Umbilical cord (tissue), 1 donor: ENCODE measurements at regions not wholly inside any gene's neighbourhood (a gene's known extent, or its start where the extent isn't known, plus 50 kb on each side); places are given as distances from the start of the nearest gene placed in this dataset.
A peak's percentile ranks its signal among the peaks of the same experiment; 100 is the strongest.

Experiments used
- DNase-seq: peaks from one replicate; pipeline ENCODE4 v3.0.0-alpha.2; 2015; ENCODE audit warnings: low spot score

DNA sequence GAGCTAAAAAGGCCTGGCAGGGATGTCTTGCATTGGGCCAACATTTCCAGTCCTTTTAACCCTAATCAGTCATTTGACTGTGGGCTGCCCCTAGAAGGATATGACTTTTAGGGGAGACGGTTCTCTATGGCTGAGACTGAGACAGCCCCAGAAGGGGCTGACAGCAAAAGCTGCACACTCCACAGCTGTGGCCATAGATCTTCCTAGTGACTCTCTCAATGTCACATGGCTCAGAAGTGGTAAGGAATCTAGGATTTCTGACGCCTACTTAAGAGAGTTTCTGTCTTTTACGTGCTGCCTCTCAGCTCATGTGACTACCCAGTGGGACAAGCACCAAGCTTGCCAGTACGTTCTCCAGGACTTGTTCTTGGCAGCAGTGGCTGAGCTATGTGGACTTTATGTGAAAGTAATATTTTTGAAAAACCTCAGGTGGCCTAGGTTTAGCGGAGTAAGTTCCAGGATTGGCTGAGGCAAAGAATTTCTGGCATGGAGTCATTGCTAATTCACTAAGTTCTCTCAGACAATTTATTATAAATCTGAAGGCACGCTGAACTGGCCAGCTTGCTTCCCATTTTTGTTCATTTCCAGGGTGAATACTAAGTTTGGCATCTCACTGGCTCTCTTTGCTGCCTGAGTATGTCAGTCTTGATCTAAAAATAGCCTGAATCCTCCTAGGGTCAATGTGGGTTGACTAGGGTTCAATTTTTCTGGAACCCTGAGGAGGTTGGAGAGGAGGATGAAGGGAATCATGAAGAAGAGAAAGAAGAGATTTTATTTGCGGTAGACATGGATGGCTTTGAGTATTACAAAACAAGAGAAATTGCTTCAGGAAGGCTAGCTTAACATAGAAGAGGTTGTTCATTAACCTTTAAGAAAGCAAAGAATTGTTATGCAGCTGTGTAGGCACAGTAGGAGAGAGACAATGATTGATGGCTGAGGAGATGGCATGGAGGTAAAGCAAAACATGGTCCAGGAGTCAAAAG lies 271.8 kb downstream of the AEBP2 start:
- no peak for DNase-seq

DNA sequence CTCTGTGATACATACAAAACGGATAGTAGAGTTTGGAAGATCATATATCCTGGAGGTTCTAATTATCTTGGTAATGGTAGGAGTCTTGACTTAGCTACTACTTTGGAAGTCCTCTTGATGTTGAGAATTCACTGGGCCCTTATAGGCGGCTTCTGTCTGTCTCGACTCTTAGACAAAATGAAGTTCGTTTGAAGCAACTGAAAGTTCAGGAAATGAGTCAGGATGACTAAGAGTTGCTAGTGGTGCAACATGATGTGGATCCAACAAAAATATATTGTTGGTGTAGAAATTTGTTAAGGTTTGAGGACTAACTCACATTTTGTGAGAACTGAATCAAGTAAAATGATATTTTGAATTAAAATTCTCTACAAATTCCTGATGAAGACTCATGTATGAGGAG lies 272.7 kb downstream of the AEBP2 start:
- no peak for DNase-seq

DNA sequence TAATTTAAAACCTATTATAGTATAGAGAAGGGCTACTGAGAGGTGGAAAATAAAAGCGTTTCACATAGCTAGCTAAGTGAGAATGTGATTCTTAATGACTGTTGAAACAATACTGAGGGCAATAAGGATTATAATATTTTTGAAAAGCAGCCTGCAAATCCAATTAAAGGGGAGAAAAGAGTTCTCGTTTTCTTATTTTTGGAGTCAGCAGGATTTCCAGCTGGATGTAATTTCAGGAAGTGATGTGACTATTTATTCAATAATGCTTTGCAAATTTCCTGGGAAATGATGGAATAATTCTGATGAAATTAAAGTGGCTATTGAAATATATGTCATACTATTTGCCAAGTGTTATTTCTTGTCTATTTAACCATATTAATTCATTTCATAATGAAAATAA lies 279.1 kb downstream of the AEBP2 start:
- no peak for DNase-seq

DNA sequence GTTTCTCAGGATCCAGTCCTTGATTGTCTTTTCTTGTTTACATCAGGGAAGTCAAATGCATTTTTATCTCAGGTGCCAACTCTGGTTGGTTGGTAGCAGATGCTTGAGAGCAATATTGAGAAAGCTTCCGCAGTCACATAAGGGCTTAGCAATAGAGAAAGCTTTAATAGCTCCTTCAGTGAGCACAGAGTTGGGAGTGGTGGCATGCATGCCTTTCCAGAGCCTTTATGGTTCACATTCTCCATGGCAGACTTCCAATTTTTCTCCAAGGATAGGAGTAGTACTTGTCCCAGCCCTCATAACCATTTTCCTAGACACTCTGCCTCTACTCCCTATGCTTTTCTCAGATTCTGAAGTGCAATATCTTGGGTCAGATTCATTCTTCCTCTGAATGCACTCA lies 280.4 kb downstream of the AEBP2 start:
- DNase-seq = no peak

DNA sequence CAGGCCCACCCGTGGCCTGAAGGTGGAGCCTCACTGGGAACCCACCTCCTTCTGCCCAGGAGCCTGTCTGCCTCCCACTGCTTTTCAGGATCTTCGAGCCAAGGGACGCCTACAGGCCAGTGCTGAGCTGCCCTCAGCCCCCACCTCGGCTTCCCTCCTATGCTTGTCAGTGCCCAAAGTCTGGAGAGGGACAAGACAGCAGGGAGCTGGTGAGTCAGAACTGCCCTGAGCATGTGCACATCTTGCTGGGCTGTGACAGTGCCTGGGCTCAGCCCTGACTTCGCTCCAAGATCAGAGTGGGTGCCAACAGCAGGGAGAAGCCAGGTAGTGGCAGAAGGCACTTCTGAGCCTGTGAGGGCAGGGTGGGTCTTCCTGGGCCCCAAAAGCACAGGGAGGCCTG lies 286.8 kb downstream of the AEBP2 start:
- DNase-seq = no peak

DNA sequence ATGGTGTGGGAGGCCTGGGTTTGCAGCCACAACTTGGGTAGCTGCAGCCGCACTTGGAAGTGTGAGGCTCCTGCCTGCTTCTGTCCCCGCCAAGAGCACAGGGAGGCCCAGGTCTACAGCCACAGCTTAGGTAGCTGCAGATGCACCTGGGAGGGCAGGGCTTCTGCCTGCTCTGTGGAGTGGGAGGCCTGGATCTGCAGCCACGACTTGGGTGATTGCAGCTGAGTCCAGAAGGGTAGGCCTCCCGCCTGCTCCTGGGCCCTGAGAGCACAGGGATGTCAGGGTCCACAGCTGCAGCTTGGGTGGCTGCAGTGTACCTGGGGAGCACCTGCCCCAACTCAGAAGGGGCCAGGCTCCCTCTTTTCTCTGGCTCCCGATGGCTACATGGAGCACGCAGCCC lies 287.3 kb downstream of the AEBP2 start:
- no peak for DNase-seq

DNA sequence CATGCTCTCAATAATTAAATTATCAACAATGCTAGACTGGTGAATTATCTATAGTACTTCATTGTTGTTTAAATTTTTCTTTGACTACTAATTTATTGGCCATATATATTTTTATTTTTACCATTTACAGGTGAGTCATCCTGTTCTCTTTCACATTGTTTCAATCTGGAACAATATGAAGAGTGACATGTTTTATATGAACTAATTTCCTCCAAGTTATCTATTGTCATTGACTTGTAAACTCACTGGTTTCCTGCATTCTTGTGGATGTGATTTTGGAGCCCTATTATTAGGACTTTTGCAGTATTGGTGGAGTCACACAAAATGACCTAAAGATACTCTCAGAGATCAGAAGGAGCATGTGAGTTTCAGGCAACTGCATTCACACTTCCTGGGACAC lies 297.7 kb downstream of the AEBP2 start:
- no peak for DNase-seq

DNA sequence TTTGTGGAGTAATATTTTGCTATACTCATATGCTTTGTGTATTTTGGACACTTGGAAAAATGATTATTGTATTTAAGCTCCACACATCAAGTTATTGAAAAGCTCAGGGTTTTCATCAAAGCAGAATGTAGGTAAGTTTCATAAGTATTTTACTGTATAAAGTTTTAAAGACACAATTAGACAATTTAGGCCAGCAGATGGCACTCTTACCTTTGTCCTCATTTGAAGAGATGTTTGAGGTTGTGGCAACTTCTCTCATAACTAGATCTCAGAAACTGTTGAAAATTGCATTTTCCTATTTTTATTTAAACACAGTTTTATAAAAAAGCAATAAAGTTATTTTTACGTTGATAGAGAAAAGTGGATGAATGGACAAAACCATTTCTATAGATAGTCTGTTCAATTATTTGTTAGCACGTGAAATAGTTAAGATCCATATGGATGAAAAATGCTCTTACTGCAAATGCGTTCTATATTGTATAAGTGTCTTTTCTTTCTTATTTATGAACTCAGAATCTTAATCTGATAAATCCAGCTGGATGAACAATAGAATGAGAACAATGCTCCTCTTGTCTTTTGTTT lies 300.0 kb downstream of the AEBP2 start:
- DNase-seq = peak; percentile 80

DNA sequence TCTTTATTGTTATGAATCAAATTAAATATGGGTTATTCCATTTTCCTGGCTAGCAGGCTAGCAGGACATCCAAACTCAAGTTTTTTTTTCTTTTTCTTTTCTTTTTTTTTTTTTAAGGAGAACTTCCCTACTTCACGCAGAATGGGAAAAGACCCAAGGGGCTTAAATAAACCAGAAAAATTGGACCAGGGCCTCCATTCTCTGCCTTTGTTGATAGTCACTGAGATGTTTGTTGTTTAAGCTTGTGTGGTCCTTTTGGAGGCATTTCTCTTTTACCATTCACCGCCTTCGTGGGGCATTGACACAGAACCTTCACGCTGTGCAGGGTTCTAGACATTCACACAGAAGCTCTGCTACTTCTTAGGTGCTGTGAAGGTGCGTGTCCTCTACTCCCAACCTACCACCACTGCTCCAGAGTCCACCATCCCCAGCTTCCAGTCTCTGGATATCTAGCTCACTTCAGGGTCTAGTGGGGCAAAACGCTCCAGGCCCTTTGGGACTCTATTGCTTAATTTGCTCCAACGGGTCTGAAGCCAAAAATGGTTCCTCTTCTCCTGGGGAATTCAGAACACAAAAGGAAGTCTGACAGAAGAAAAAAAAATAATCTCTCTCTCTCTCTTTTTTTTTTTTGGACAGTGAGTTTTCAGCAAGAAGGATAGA lies 301.3 kb downstream of the AEBP2 start:
- no peak for DNase-seq

DNA sequence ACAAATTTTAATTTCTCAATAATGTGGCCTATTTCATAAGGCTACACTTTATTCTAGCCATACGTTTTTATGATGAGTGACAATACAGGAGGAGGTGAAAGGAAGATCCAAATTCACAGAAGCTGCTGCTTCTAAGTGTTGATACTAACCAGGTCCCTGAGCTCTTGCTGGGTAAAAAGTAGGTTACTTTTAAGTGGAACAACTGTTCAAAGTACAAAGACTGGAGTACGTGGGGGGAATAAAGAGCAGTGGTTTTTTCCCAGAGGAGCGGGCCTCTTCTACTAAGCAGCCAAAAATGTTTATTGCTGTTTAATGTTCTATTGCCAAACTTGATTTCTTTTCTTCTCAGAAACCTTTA lies 301.8 kb downstream of the AEBP2 start:
- peak; percentile 37 for DNase-seq

DNA sequence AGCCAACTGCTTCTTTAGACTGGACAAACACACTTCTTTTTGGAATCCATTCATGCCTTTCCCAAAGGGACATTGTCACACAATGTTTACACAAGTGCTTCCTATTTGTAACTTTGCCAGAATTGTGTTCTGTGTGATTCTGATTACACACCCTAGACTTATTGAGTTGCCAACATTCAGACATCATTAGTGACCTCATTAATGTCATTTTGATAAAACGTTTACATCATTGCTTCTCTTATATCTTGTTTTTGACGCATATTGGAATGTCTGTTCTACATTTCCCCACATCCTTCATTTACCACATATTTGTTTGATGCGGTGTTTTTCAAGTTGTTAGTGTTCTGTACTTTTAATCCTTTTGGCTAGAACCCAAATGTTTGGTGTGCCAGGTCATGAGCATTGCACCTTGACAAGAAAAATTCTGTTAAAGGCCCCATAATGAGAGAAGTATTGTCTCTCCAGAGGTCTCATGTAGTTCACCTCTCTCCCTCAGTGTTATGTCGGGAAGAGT lies 305.5 kb downstream of the AEBP2 start:
- no peak for DNase-seq

DNA sequence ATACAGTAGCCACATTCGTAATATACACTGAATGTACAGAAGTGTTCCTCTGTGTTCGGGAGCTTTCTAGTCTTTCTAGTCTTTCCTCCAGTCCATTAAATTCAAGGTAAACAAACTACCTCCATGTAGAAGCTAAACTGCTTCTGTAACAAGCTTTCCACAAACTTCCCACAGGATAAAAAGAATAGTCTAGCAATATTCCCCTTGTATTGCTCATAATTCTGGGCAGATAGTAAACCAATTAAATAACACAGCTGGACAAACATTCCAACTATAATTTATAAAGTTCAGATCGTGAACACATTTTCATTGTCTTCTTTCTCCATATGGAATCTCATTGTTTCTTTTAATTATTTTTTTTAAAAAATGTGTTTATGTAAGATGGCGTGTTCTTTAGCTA lies 307.2 kb downstream of the AEBP2 start:
- no peak for DNase-seq

DNA sequence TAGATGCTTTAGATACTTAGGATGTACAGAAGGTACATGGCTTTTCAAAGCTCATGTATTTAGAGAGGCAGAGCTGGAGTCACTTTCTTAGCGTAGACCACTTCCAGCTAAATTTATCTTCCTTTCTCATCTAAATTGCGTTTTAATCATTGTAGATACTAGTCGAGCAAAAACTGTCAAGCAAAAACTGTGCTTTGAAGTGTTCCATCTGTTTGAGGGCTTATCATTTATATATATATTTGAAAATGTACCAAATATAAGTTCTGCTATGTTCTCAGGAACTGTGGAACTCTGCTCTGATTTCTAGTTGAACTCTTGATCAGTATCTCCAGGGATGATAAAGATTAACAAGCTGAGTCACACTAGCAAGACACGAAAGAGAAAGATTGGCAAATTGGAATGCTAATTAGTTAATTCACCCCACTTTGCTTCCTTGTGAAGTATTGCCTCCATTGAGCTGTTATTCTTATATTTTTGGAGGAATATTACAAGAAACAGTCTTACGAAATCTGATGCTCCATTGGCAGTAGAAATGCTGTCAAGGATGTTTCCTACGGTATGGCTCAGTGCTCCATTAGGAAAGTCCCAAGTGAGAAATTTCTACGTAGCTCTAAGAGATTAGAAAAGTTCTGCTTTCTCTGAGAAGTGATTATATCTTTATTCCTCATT lies 310.7 kb downstream of the AEBP2 start:
- DNase-seq = no peak

DNA sequence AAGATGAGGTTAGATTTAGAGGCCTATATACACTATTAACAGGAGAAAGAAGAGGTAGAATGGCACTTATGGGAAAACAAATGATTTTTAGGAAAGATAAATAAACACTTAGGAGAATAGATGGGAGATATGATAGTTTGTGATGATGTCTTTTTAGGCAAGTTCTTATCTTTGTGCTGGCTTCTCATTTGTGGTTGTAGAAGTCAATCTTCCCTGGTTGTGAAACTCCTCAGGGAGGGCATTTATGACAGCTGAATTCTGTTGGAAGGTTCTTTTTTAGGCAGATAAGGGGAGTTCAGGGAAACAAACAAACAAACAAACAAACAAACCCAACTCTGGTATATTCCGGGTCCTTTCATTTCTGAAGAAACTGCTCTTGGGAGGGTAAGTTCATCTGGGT lies 311.8 kb downstream of the AEBP2 start:
- DNase-seq = no peak

DNA sequence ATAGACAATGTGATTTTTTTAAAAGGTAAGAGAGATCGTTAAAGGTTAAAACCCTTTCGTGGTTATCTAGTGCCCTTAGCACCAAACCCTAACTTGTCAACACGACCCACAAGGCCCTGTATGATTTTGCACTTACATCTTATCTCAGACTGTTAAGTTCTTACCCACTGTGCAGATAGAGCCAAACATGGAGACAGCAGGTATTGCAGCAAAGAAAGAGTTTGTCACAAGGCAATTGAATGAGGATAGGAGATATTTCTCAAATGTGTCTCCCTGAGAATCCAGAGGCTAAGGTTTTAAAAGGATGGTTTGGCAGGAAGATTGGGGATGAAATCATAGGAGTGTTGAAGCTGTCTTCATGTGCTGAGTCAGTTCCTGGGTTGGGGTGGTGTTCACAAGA lies 313.4 kb downstream of the AEBP2 start:
- DNase-seq = no peak

DNA sequence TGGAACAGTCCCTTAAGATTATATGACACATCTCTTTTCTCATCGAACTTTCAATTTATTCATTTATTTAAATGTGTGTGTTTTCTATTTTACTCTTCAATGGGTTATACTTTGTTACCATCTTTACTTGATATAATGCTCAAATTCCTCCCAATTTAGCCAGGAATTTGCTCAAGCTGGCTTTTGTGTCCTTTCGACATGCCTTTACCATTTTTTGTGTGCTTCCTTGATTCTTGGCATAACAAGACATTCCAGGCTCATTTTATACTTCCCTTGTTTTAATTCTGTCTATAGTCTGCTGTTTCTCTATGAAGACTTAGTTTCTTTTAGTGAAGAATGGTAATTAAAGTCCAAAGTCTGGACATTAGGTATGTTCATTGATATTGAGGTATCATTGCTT lies 315.8 kb downstream of the AEBP2 start:
- no peak for DNase-seq

DNA sequence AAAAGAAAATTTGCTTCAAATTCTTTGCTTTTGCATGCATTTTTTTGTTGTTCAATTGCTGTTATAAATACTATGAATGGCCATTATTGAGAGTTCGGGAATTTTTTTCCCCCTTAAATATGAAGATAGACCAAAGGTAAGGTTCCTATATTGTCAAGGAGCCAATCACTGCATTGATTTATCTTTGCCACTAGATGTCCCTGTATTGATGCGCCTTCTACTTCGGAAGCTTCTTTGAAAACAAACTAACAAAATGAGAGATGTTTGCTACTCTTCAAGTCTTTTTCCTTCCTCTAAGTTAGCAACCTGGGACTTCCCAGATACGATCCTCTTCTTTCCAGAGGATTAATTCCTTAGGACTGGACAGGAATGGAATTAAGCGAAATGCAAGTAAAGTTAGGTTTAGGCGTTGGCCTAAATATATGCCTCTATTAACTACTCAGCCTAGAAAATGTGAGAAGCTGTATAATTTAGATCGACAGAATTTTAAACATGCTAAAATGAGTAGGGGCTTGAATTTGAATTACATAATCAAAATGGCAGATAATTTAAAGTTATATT lies 318.1 kb downstream of the AEBP2 start:
- DNase-seq = peak; percentile 53

DNA sequence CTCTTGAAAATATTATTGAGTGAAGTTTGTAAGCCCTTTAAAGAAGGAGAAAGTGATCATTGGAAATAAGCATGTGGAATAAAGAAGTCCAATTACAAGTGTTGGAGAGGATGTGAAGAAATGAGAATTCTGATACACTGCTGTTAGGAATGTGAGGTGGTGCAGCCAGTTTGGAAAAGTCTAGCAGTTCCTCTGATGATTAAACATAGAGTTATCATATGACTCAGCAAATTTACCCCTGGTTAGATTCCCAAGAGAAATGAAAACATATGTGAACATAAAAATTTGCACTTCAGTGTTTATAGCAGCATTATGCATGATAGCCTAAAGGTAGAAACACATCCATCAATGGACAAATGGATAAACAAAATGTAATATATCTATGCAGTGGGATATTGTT lies 319.9 kb downstream of the AEBP2 start:
- DNase-seq = no peak

DNA sequence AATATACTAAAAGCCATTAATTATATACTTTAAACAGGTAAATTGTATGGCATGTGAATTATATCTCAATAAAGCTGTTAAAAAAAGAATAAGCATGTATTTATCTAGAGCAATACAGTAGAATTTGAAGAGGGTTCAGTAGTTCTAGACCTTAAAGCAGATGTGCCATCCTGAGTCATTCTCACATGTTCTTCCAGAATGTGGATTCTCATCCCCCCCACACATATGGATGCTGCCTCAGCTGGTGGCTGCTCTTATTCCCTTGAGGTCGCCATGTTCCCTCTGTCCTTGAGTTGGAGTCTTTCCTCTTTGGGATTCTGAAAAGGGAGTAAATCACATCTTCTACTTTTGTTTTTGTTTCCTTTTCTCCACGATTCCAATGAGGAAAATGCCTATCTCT lies 321.3 kb downstream of the AEBP2 start:
- no peak for DNase-seq

DNA sequence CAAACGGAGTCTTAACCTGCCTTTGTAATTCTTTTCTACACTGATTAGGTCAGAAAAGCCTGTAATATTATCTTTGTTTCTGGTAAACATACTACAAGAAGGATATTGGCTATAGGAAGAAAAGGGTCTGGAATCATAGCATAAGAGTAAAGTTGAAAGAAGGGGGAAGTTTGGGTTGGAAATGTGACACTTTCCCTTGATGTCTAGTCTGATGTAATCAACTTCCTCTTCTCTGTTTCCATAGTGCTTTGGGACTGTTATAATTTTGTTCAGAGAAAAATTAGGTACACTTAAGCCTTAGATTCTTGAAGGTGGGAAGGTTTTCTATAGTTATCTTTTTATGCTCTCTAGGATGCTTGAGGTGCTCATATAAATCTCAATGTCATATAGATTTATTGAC lies 322.2 kb downstream of the AEBP2 start:
- DNase-seq = no peak

DNA sequence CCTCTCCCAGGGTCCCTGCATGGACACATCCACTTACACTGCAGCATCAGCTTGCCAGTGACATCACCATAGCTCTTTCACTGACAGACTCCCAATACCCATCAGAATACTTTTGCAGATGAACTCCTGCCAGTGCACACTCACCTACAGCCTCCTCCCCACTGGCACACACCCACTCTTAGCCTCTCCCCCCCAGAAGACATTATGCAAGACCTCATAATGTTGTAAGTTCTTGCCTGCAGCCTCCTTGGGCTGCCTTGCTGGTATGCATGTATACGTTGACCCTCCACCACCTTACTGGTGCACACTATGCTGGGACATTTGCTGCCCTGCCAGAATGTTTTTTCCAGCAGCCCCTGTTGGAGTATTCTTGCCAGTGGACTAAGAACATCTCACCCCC lies 324.2 kb downstream of the AEBP2 start:
- no peak for DNase-seq

DNA sequence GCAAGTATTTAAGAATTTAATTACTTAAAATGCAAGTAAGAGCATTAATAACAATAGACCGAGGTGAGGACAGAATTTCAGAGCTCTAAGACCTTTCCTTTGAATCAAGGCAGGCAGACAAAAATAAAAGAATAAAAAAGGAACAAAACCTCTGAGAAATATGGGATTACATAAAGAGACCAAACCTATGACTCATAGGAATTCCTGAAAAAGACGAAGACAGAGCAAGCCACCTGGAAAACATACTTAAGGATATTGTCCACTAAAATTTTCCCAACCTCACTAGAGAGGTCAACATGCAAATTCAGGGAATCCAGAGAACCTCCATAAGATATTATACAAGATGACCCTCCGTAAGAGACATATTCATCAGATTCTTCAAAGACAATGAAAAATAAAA lies 325.1 kb downstream of the AEBP2 start:
- DNase-seq = no peak
